Bronchial epithelial cell (primary cell): ENCODE measurements at regions not wholly inside any gene's neighbourhood (a gene's known extent, or its start where the extent isn't known, plus 50 kb on each side); places are given as distances from the start of the nearest gene placed in this dataset.

Experiments
- DNase-seq: peaks from one replicate; pipeline ENCODE4 v3.0.0-alpha.2; 2010; ENCODE audit warnings: low read depth
- FAIRE-seq: peaks from 2 replicates; lab custom pipeline; 2011; peaks lifted over from hg19 to GRCh38; lab: Jason Lieb, UNC
- H3K27me3 ChIP-seq: 2 replicates; pipeline ENCODE4 v1.5.1; 2011; ENCODE audit warnings: low read length; ENCODE audit not compliant: control insufficient read depth, insufficient read depth
- H3K36me3 ChIP-seq: 2 replicates; pipeline ENCODE4 v1.5.1; 2011; ENCODE audit warnings: low read length; ENCODE audit not compliant: control insufficient read depth, insufficient read depth
- H3K4me3 ChIP-seq: 2 replicates; pipeline ENCODE4 v1.5.1; 2011; ENCODE audit warnings: mild to moderate bottlenecking, low read depth, low read length, control low read depth
- TF ChIP-seq, protein P1 (sequence below): IDR thresholded peaks from 2 replicates; pipeline ENCODE4 v1.5.1; 2011; ENCODE audit warnings: mild to moderate bottlenecking, moderate library complexity, low read length, control low read depth, inconsistent platforms; ENCODE audit not compliant: insufficient read depth, severe bottlenecking

DNA sequence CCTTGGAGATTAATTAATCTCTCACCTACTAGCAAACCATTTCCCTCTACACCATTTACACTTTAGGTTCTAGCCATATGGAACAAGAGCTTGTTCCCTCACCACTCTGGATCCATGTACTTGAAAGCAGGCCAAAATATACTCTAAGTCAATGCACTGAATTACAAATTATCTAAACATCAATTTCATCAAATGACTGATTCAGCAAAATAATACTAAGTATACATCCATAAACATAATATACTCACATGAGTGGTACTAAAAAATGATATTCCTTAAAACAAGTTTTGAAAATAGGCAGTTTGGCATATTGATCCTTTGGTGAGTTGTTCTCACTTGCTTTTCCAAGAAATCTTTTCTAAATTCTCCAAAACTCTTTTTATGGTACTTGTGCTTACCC is 459.7 kb upstream of the ZNF385D start:
- TF ChIP-seq, protein P1, sequence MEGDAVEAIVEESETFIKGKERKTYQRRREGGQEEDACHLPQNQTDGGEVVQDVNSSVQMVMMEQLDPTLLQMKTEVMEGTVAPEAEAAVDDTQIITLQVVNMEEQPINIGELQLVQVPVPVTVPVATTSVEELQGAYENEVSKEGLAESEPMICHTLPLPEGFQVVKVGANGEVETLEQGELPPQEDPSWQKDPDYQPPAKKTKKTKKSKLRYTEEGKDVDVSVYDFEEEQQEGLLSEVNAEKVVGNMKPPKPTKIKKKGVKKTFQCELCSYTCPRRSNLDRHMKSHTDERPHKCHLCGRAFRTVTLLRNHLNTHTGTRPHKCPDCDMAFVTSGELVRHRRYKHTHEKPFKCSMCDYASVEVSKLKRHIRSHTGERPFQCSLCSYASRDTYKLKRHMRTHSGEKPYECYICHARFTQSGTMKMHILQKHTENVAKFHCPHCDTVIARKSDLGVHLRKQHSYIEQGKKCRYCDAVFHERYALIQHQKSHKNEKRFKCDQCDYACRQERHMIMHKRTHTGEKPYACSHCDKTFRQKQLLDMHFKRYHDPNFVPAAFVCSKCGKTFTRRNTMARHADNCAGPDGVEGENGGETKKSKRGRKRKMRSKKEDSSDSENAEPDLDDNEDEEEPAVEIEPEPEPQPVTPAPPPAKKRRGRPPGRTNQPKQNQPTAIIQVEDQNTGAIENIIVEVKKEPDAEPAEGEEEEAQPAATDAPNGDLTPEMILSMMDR, result no peak
- no peaks in the 10 kb centered on the region for H3K27me3 ChIP-seq
- FAIRE-seq (no peak), DNase-seq (no peak)
- H3K36me3 ChIP-seq, result no peaks in the 10 kb centered on the region
- H3K4me3 ChIP-seq, result no peak overlapping the region

DNA sequence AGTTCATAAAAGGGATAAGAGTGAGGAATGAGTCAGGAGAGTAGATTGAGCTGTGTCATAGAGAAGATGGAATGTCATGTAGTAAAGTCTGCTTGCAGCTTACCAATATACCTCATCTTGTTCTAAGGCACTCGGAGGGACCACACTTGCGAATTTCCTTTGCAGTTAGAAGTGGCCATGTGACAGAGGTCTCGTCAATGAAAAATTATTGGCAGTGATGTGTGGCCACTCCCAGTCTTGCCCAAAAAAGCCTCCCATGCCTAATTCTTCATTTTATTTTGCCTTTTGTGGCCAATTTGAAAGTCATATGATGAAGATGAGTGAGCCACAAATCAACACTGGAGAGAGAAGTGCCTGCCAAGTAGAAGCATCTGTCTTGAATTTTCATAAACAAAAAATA is 465.6 kb upstream of the ZNF385D start:
- FAIRE-seq (no peak), DNase-seq (no peak)
- H3K4me3 ChIP-seq, result no peak overlapping the region
- H3K27me3 ChIP-seq, result no peaks in the 10 kb centered on the region
- H3K36me3 ChIP-seq, result no peaks in the 10 kb centered on the region
- TF ChIP-seq, protein P1, result no peak

DNA sequence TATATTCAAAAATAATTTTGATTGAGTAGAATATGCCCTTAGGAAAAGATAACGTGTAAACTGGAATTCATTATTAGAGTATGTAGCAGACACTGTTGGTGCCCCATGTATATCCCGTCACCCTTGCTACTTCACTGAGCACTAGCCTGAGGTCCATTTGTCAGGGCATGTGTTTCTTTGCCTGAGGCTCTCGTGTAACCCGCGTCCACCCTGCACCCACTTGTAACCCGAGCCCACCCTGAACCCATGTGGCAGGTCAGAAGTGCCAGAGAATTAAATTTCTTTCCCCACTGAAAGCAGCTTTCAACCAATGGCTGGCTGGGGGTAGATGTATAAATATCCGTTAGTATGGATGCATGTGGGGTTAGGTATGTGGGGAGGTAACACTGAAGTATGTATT is 474.2 kb upstream of the ZNF385D start:
- TF ChIP-seq, protein P1, result no peak
- Histone ChIP-seq H3K4me3 (no peak overlapping the region), H3K27me3 (no peaks in the 10 kb centered on the region), H3K36me3 (no peaks in the 10 kb centered on the region)
- FAIRE-seq (no peak), DNase-seq (no peak)

DNA sequence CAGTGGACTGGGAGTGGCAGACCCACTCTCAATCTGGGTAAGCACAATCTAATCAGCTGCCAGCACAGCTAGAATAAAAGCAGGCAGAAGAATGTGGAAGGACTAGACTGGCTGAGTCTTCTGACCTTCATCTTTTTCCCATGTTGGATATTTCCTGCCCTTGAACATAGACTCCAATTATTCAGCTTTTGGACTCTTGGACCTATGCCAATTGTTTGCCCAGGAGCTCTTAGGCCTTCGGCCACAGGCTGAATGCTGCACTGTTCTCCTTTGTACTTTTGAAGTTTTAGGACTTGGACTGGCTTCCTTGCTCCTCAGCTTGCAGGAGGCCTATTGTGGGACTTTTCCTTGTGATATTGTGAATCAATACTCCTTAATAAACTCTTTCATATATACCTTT is 477.7 kb upstream of the ZNF385D start:
- TF ChIP-seq, protein P1, result no peak
- Histone ChIP-seq H3K4me3 (no peak overlapping the region), H3K27me3 (no peaks in the 10 kb centered on the region), H3K36me3 (no peaks in the 10 kb centered on the region)
- no peak for FAIRE-seq
- DNase-seq, result no peak

DNA sequence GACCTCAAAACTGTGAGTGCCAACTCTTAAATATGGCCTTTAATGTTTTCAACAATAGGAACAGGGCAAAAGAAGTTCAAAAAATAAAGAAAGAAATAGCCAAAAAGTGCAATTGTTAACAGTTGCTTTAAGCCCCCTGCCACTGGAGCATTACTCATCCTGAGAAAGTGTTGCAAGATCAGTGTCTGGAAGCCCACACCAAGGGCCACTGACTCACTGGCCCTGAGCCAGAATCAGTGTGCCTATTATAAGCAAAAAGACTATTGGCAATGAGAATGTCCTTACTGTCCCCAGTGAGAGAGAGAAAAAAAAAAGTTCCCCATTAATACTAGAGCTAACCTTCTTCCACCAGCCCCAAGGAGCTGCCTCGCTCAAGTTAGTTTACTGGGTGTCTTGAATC is 480.1 kb upstream of the ZNF385D start:
- no peak for FAIRE-seq

More for the DNA sequence above, 480.1 kb upstream of the ZNF385D start:
- DNase-seq, result no peak
- Histone ChIP-seq H3K36me3 (no peaks in the 10 kb centered on the region), H3K27me3 (no peaks in the 10 kb centered on the region), H3K4me3 (no peak overlapping the region)
- TF ChIP-seq, protein P1, result no peak
